Loucy (cell line): ENCODE measurements at regions not wholly inside any gene's neighbourhood (a gene's known extent, or its start where the extent isn't known, plus 50 kb on each side); places are given as distances from the start of the nearest gene placed in this dataset.

Source experiments
- H2AFZ ChIP-seq: fragments of 200-600 bp; sonication (generic); 2 replicates; pipeline ENCODE4 v1.6.0; 2016; ENCODE audit warnings: antibody characterized with exemption, mild to moderate bottlenecking, low read length, moderate library complexity
- H3F3A ChIP-seq: fragments of 200-600 bp; 2 replicates; pipeline ENCODE4 v1.6.0; 2016; ENCODE audit warnings: antibody characterized with exemption, low read depth, mild to moderate bottlenecking
- H3K27me3 ChIP-seq: fragments of 200-600 bp; sonication (generic); 2 replicates; pipeline ENCODE4 v1.6.1; 2014; ENCODE audit warnings: low read length, mild to moderate bottlenecking; ENCODE audit not compliant: insufficient read depth, poor library complexity, severe bottlenecking
- H3K36me3 ChIP-seq: fragments of 200-600 bp; sonication (generic); 2 replicates; pipeline ENCODE4 v1.6.1; 2016; ENCODE audit warnings: low read length; ENCODE audit not compliant: insufficient read depth
- H3K4me1 ChIP-seq: fragments of 200-600 bp; sonication (generic); 2 replicates; pipeline ENCODE4 v1.5.1; 2014; ENCODE audit warnings: low read length, mild to moderate bottlenecking; ENCODE audit not compliant: insufficient read depth, poor library complexity, severe bottlenecking
- H3K4me2 ChIP-seq: fragments of 200-600 bp; sonication (generic); 2 replicates; pipeline ENCODE4 v1.6.0; 2014; ENCODE audit warnings: antibody characterized with exemption, low read length, low read depth, mild to moderate bottlenecking; ENCODE audit not compliant: poor library complexity, severe bottlenecking
- H3K4me3 ChIP-seq: fragments of 200-600 bp; sonication (generic); 2 replicates; pipeline ENCODE4 v1.5.1; 2014; ENCODE audit warnings: low read length, mild to moderate bottlenecking, mixed read lengths; ENCODE audit not compliant: poor library complexity, severe bottlenecking
- H3K79me2 ChIP-seq: fragments of 200-600 bp; sonication (generic); 2 replicates; pipeline ENCODE4 v1.6.1; 2014; ENCODE audit warnings: low read length; ENCODE audit not compliant: insufficient read depth
- H3K9ac ChIP-seq: fragments of 200-600 bp; sonication (generic); 2 replicates; pipeline ENCODE4 v1.6.0; 2014; ENCODE audit warnings: mild to moderate bottlenecking, low read depth, low read length, moderate library complexity; ENCODE audit not compliant: poor library complexity, severe bottlenecking
- H3K9me2 ChIP-seq: fragments of 200-600 bp; sonication (generic); replicated peaks from 2 replicates; pipeline ENCODE4 v1.6.1; 2016; ENCODE audit warnings: low read depth, low read length, mixed read lengths
- H3K9me3 ChIP-seq: fragments of 200-600 bp; sonication (generic); 2 replicates; pipeline ENCODE4 v1.6.1; 2014; ENCODE audit warnings: mild to moderate bottlenecking, antibody characterized with exemption, low read length, low read depth; ENCODE audit not compliant: insufficient read depth
- H4K20me1 ChIP-seq: fragments of 200-600 bp; sonication (generic); 2 replicates; pipeline ENCODE4 v1.6.0; 2014; ENCODE audit warnings: antibody characterized with exemption, low read length, mild to moderate bottlenecking; ENCODE audit not compliant: insufficient read depth, poor library complexity, severe bottlenecking
- EZH2phosphoT487 ChIP-seq: fragments of 200-600 bp; IDR thresholded peaks from 2 replicates; pipeline ENCODE4 v1.6.1; 2018; ENCODE audit warnings: antibody characterized with exemption, mild to moderate bottlenecking, moderate library complexity, borderline replicate concordance
- TF ChIP-seq, protein P1 (sequence below): fragments of 200-600 bp; sonication (generic); conservative IDR thresholded peaks from 2 replicates; pipeline ENCODE4 v1.5.1; 2014; ENCODE audit warnings: mild to moderate bottlenecking, antibody characterized with exemption, low read length

DNA sequence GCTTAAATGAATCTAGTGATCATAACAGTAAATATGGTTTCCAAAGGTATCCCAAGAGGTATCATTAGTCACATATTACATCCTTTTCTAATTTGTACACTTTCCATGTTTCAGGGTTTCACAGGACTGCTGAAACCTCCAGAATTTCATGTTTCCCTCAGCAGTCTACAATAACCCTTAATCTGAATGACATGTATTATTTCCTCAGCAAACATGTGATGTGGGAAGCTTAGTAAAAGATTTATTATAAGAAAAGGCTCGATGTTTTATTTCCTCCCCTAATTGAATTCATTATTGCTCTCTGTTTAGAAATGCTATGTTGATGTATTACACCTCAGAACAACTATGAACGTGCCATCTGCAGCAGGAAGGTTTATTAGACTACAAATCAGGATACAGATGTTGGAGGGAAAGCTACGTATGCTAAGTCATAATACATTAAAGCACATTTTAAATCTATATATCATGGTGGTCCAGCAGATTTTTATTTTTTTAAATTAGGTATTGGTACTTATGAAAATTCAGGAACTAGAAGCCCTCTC lies 52.5 kb upstream of the SKAP2 start:
- H3K79me2 ChIP-seq: no peaks in the 10 kb centered on the region
- no peaks in the 10 kb centered on the region for H3K36me3 ChIP-seq
- no peak overlapping the region for H3K4me3 ChIP-seq
- no peaks in the 10 kb centered on the region for H3K9me2 ChIP-seq
- H2AFZ ChIP-seq: no peak overlapping the region
- no peaks in the 10 kb centered on the region for H3K27me3 ChIP-seq
- no peak overlapping the region for H3K9ac ChIP-seq
- H3K4me2 ChIP-seq: no peak overlapping the region
- no peak for TF ChIP-seq EZH2phosphoT487
- TF ChIP-seq, protein P1, sequence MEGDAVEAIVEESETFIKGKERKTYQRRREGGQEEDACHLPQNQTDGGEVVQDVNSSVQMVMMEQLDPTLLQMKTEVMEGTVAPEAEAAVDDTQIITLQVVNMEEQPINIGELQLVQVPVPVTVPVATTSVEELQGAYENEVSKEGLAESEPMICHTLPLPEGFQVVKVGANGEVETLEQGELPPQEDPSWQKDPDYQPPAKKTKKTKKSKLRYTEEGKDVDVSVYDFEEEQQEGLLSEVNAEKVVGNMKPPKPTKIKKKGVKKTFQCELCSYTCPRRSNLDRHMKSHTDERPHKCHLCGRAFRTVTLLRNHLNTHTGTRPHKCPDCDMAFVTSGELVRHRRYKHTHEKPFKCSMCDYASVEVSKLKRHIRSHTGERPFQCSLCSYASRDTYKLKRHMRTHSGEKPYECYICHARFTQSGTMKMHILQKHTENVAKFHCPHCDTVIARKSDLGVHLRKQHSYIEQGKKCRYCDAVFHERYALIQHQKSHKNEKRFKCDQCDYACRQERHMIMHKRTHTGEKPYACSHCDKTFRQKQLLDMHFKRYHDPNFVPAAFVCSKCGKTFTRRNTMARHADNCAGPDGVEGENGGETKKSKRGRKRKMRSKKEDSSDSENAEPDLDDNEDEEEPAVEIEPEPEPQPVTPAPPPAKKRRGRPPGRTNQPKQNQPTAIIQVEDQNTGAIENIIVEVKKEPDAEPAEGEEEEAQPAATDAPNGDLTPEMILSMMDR: no peak
- no peaks in the 10 kb centered on the region for H3K9me3 ChIP-seq
- no peaks in the 10 kb centered on the region for H4K20me1 ChIP-seq
- H3K4me1 ChIP-seq: no peaks in the 10 kb centered on the region
- H3F3A ChIP-seq: no peaks in the 10 kb centered on the region

DNA sequence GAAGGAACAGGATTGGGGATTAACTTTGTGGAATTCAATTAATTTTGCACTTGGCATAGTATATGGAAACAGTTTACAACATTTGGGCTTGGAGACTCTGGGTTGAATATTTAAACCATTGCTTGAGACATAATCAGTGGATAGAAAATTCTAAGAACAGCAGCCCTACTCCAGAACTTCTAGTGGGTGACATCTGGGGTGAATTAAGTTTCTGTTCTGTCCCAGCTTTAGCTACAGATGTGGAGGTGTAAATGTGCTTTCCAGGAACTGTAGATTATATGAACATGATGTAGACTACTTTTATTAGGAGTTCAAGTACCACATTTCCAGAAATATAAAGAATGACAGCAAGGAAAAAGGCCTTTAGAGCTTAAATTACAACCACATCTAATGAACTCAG lies 51.9 kb upstream of the SKAP2 start:
- TF ChIP-seq EZH2phosphoT487: no peak
- TF ChIP-seq, protein P1: no peak
- H3K4me1 ChIP-seq: no peaks in the 10 kb centered on the region

More for the DNA sequence above, 51.9 kb upstream of the SKAP2 start:
- H3K36me3 ChIP-seq: no peaks in the 10 kb centered on the region
- no peaks in the 10 kb centered on the region for H3K9me2 ChIP-seq
- H3K27me3 ChIP-seq: no peaks in the 10 kb centered on the region
- H3K79me2 ChIP-seq: no peaks in the 10 kb centered on the region
- H2AFZ ChIP-seq: no peak overlapping the region
- no peaks in the 10 kb centered on the region for H3F3A ChIP-seq
- H3K9me3 ChIP-seq: no peaks in the 10 kb centered on the region
- no peak overlapping the region for H3K4me2 ChIP-seq
- no peak overlapping the region for H3K9ac ChIP-seq
- H4K20me1 ChIP-seq: no peaks in the 10 kb centered on the region
- H3K4me3 ChIP-seq: no peak overlapping the region
